HFFc6 (cell line): ENCODE measurements at regions not wholly inside any gene's neighbourhood (a gene's known extent, or its start where the extent isn't known, plus 50 kb on each side); places are given as distances from the start of the nearest gene placed in this dataset.

Source experiments
- DNase-seq: peaks from one replicate; pipeline ENCODE4 v3.0.0-alpha.2; 2018
- H3K27ac Mint-ChIP-seq: 2 replicates; pipeline ENCODE4 v1.8.0; 2020; ENCODE audit warnings: mild to moderate bottlenecking, mixed read lengths
- H3K27me3 Mint-ChIP-seq: 2 replicates; pipeline ENCODE4 v1.8.0; 2021; ENCODE audit warnings: mild to moderate bottlenecking, moderate library complexity, mixed read lengths; ENCODE audit not compliant: insufficient read depth
- H3K36me3 Mint-ChIP-seq: 2 replicates; pipeline ENCODE4 v1.8.0; 2021; ENCODE audit warnings: low read depth, mixed read lengths
- H3K4me1 Mint-ChIP-seq: 2 replicates; pipeline ENCODE4 v1.8.0; 2020; ENCODE audit warnings: low read depth, mixed read lengths
- H3K4me3 Mint-ChIP-seq: 2 replicates; pipeline ENCODE4 v1.8.0; 2020; ENCODE audit warnings: mild to moderate bottlenecking, moderate library complexity, mixed read lengths
- H3K9me3 Mint-ChIP-seq: 2 replicates; pipeline ENCODE4 v1.8.0; 2020; ENCODE audit warnings: mild to moderate bottlenecking, mixed read lengths
- CTCF ChIP-seq: fragments of 200-600 bp; sonication (generic); IDR thresholded peaks from 2 replicates; pipeline ENCODE4 v1.5.0; 2021; ENCODE audit warnings: antibody characterized with exemption, mild to moderate bottlenecking

GRCh38 chr11:69922015-69922595 is 102.9 kb upstream of the FGF3 start:
- TF ChIP-seq CTCF: no peak
- H3K27ac Mint-ChIP-seq: no peak overlapping the region
- no peaks in the 10 kb centered on the region; the same call in 1 of the 2 replicates for H3K9me3 Mint-ChIP-seq
- H3K36me3 Mint-ChIP-seq: no peaks in the 10 kb centered on the region
- no peaks in the 10 kb centered on the region for H3K4me1 Mint-ChIP-seq
- H3K4me3 Mint-ChIP-seq: no peak overlapping the region
- peaks cover 52% of the 10 kb centered on the region for H3K27me3 Mint-ChIP-seq
- no peak for DNase-seq

GRCh38 chr11:69922596-69923111 is 103.4 kb upstream of the FGF3 start:
- Mint-ChIP-seq H3K4me3 (no peak overlapping the region), H3K27ac (no peak overlapping the region), H3K27me3 (peaks cover 51% of the 10 kb centered on the region), H3K9me3 (no peaks in the 10 kb centered on the region; the same call in 1 of the 2 replicates), H3K36me3 (no peaks in the 10 kb centered on the region), H3K4me1 (no peaks in the 10 kb centered on the region)
- DNase-seq: no peak
- no peak for TF ChIP-seq CTCF

- no peaks in the 10 kb centered on the region for H3K36me3 Mint-ChIP-seq
- H3K27me3 Mint-ChIP-seq: peaks cover 53% of the 10 kb centered on the region
- DNase-seq: no peak
- no peaks in the 10 kb centered on the region for H3K4me1 Mint-ChIP-seq
- H3K27ac Mint-ChIP-seq: no peak overlapping the region
- H3K4me3 Mint-ChIP-seq: no peak overlapping the region
- H3K9me3 Mint-ChIP-seq: no peaks in the 10 kb centered on the region
- no peak for TF ChIP-seq CTCF
These were observed 104.0 kb upstream of the FGF3 start for GRCh38 chr11:69923196-69923595.

GRCh38 chr11:69923641-69924307 is 104.6 kb upstream of the FGF3 start:
- peaks cover 55% of the 10 kb centered on the region for H3K27me3 Mint-ChIP-seq
- no peaks in the 10 kb centered on the region for H3K36me3 Mint-ChIP-seq
- no peaks in the 10 kb centered on the region for H3K4me1 Mint-ChIP-seq

More at GRCh38 chr11:69923641-69924307, 104.6 kb upstream of the FGF3 start:
- TF ChIP-seq CTCF: no peak
- Mint-ChIP-seq H3K9me3 (no peaks in the 10 kb centered on the region), H3K4me3 (no peak overlapping the region), H3K27ac (no peak overlapping the region)
- no peak for DNase-seq
